Neural cell (in vitro differentiated cells): ENCODE measurements at regions not wholly inside any gene's neighbourhood (a gene's known extent, or its start where the extent isn't known, plus 50 kb on each side); places are given as distances from the start of the nearest gene placed in this dataset.

Experiments
- H2AFZ ChIP-seq: fragments of 200-600, 300-800 bp; sonication (generic), shearing (Covaris generic); 2 replicates; pipeline ENCODE4 v1.6.0; 2014; ENCODE audit warnings: low read depth, mild to moderate bottlenecking, antibody characterized with exemption, low read length, moderate library complexity
- H3F3A ChIP-seq: fragments of 200-600 bp; shearing (Covaris generic); 2 replicates; pipeline ENCODE4 v1.6.1; 2016; ENCODE audit warnings: mild to moderate bottlenecking, moderate library complexity, mixed read lengths, antibody characterized with exemption, low read length; ENCODE audit not compliant: insufficient read depth, poor library complexity, severe bottlenecking
- H3K27ac ChIP-seq: fragments of 200-600, 300-800 bp; sonication (generic), shearing (Covaris generic); 2 replicates; pipeline ENCODE4 v1.5.1; 2014; ENCODE audit warnings: mild to moderate bottlenecking, low read length, moderate library complexity
- H3K27me3 ChIP-seq: fragments of 300-800, 200-600 bp; sonication (generic), shearing (Covaris generic); 2 replicates; pipeline ENCODE4 v1.6.0; 2014; ENCODE audit warnings: mild to moderate bottlenecking, low read depth, low read length, moderate library complexity; ENCODE audit not compliant: insufficient read depth
- H3K36me3 ChIP-seq: fragments of 300-800, 200-600 bp; sonication (generic), shearing (Covaris generic); 2 replicates; pipeline ENCODE4 v1.5.1; 2014; ENCODE audit warnings: mild to moderate bottlenecking, antibody characterized with exemption, low read length, moderate library complexity; ENCODE audit not compliant: insufficient read depth
- H3K4me2 ChIP-seq: fragments of 300-800, 200-600 bp; sonication (generic), shearing (Covaris generic); 2 replicates; pipeline ENCODE4 v1.6.0; 2014; ENCODE audit warnings: mild to moderate bottlenecking, low read length
- H3K4me3 ChIP-seq: fragments of 300-800, 200-600 bp; sonication (generic), shearing (Covaris generic); 2 replicates; pipeline ENCODE4 v1.5.1; 2014; ENCODE audit warnings: mild to moderate bottlenecking, low read length, moderate library complexity
- H3K79me2 ChIP-seq: fragments of 200-600 bp; shearing (Covaris generic); replicated peaks from 2 replicates; pipeline ENCODE4 v1.6.0; 2014; ENCODE audit warnings: mild to moderate bottlenecking, low read length, moderate library complexity; ENCODE audit not compliant: insufficient read depth
- H3K9ac ChIP-seq: fragments of 300-800, 200-600 bp; sonication (generic), shearing (Covaris generic); 2 replicates; pipeline ENCODE4 v1.6.1; 2016; ENCODE audit warnings: mild to moderate bottlenecking, low read length, mixed read lengths
- H3K9me2 ChIP-seq: fragments of 200-600 bp; shearing (Covaris generic); 2 replicates; pipeline ENCODE4 v1.6.1; 2016; ENCODE audit warnings: mild to moderate bottlenecking, low read length, mixed read lengths; ENCODE audit not compliant: insufficient read depth
- H3K9me3 ChIP-seq: fragments of 200-600, 300-800 bp; sonication (generic), shearing (Covaris generic); 2 replicates; pipeline ENCODE4 v1.6.1; 2016; ENCODE audit warnings: mild to moderate bottlenecking, mixed run types, low read length, moderate library complexity, mixed read lengths
- H4K20me1 ChIP-seq: fragments of 200-600 bp; shearing (Covaris generic); 2 replicates; pipeline ENCODE4 v1.6.1; 2016; ENCODE audit warnings: mild to moderate bottlenecking, mixed run types; ENCODE audit not compliant: insufficient read depth
- EP300 ChIP-seq: fragments of 450-650 bp; conservative IDR thresholded peaks from 2 replicates; pipeline ENCODE4 v1.6.1; 2014; ENCODE audit warnings: antibody characterized with exemption, mild to moderate bottlenecking, moderate library complexity; ENCODE audit not compliant: poor library complexity, severe bottlenecking
- EZH2 ChIP-seq: fragments of 200-600, 300-800 bp; shearing (Covaris generic), sonication (generic); IDR thresholded peaks from 2 replicates; pipeline ENCODE4 v1.6.1; 2014; ENCODE audit warnings: antibody characterized with exemption, low read length, borderline replicate concordance, mild to moderate bottlenecking; ENCODE audit not compliant: insufficient read depth, poor library complexity, severe bottlenecking
- MXI1 ChIP-seq: fragments of 450-650 bp; conservative IDR thresholded peaks from 2 replicates; pipeline ENCODE4 v1.6.1; 2014; ENCODE audit warnings: antibody characterized with exemption, mild to moderate bottlenecking; ENCODE audit not compliant: poor library complexity, severe bottlenecking
- POLR2AphosphoS5 ChIP-seq: IDR thresholded peaks from 2 replicates; pipeline ENCODE4 v1.6.1; 2012
- RAD21 ChIP-seq: fragments of 450-650 bp; conservative IDR thresholded peaks from 2 replicates; pipeline ENCODE4 v1.6.1; 2014; ENCODE audit warnings: antibody characterized with exemption, mild to moderate bottlenecking, moderate library complexity
- REST ChIP-seq: IDR thresholded peaks from 2 replicates; pipeline ENCODE4 v1.6.1; 2012; ENCODE audit warnings: borderline replicate concordance
- SMC3 ChIP-seq: fragments of 450-650 bp; conservative IDR thresholded peaks from 2 replicates; pipeline ENCODE4 v1.6.1; 2014; ENCODE audit warnings: antibody characterized with exemption, mild to moderate bottlenecking, moderate library complexity; ENCODE audit not compliant: poor library complexity
- TAF1 ChIP-seq: IDR thresholded peaks from 2 replicates; pipeline ENCODE4 v1.6.1; 2012; ENCODE audit warnings: low read depth
- TF ChIP-seq, protein P1 (sequence below): fragments of 450-650 bp; IDR thresholded peaks from 2 replicates; pipeline ENCODE4 v1.5.1; 2014; ENCODE audit warnings: antibody characterized with exemption, mild to moderate bottlenecking, moderate library complexity; ENCODE audit not compliant: poor library complexity, severe bottlenecking

GRCh38 chr3:83011481-83011880 lies 1250.0 kb upstream of the GBE1 start:
- H3K27me3 ChIP-seq = no peaks in the 10 kb centered on the region
- H3K79me2 ChIP-seq = no peaks in the 10 kb centered on the region
- H3K4me3 ChIP-seq = no peak overlapping the region
- H3K9me3 ChIP-seq = no peaks in the 10 kb centered on the region
- TF ChIP-seq RAD21 = no peak
- no peak for TF ChIP-seq EP300
- TF ChIP-seq POLR2AphosphoS5 = no peak
- TF ChIP-seq, protein P1, sequence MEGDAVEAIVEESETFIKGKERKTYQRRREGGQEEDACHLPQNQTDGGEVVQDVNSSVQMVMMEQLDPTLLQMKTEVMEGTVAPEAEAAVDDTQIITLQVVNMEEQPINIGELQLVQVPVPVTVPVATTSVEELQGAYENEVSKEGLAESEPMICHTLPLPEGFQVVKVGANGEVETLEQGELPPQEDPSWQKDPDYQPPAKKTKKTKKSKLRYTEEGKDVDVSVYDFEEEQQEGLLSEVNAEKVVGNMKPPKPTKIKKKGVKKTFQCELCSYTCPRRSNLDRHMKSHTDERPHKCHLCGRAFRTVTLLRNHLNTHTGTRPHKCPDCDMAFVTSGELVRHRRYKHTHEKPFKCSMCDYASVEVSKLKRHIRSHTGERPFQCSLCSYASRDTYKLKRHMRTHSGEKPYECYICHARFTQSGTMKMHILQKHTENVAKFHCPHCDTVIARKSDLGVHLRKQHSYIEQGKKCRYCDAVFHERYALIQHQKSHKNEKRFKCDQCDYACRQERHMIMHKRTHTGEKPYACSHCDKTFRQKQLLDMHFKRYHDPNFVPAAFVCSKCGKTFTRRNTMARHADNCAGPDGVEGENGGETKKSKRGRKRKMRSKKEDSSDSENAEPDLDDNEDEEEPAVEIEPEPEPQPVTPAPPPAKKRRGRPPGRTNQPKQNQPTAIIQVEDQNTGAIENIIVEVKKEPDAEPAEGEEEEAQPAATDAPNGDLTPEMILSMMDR = no peak
- TF ChIP-seq TAF1 = no peak
- no peak for TF ChIP-seq EZH2
- no peaks in the 10 kb centered on the region for H3K9me2 ChIP-seq
- H3K9ac ChIP-seq = no peak overlapping the region
- H4K20me1 ChIP-seq = no peaks in the 10 kb centered on the region
- H3K27ac ChIP-seq = no peak overlapping the region
- no peak overlapping the region for H2AFZ ChIP-seq
- no peak overlapping the region for H3K4me2 ChIP-seq
- H3F3A ChIP-seq = no peaks in the 10 kb centered on the region
- no peaks in the 10 kb centered on the region for H3K36me3 ChIP-seq

DNA sequence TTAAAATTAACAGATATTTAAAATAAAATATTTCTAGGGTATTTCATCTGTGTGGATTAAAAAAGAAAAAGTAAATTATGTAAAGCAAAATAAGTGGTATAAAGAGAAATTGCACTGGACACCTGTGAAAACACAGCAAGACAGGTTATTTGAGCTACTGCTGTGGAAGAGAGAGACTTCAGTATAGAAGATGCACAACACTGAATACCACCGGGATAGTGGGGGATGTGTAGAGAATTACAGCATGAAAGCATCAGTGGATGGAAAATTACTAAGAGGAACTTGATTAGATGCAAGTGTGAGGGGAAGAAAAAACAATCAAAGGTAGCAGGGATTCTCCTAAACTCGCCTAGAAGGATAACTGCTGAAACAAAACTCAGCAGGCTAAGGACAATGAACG lies 1242.5 kb upstream of the GBE1 start:
- H3K4me2 ChIP-seq = no peak overlapping the region
- H3K4me3 ChIP-seq = no peak overlapping the region
- H4K20me1 ChIP-seq = no peaks in the 10 kb centered on the region
- TF ChIP-seq, protein P1 = no peak
- TF ChIP-seq REST (no peak), EZH2 (no peak), EP300 (no peak), SMC3 (no peak), TAF1 (no peak), RAD21 (no peak), MXI1 (no peak), POLR2AphosphoS5 (no peak)
- H3F3A ChIP-seq = no peaks in the 10 kb centered on the region
- H3K79me2 ChIP-seq = no peaks in the 10 kb centered on the region
- no peak overlapping the region for H3K27ac ChIP-seq
- H3K9me2 ChIP-seq = no peaks in the 10 kb centered on the region
- no peak overlapping the region for H2AFZ ChIP-seq
- H3K9ac ChIP-seq = no peak overlapping the region
- no peaks in the 10 kb centered on the region for H3K9me3 ChIP-seq
- H3K27me3 ChIP-seq = no peaks in the 10 kb centered on the region
- no peaks in the 10 kb centered on the region for H3K36me3 ChIP-seq
